Spleen (tissue), 7 donors: ENCODE measurements at regions not wholly inside any gene's neighbourhood (a gene's known extent, or its start where the extent isn't known, plus 50 kb on each side); places are given as distances from the start of the nearest gene placed in this dataset.

ENCODE experiments used
- CTCF ChIP-seq, 11 experiments: fragments of 200-600 bp in 7 of 11; fragments of 450-650 bp in 4 of 11; sonication (generic) in 4 of 11; IDR thresholded peaks in 8 of 11; conservative IDR thresholded peaks in 3 of 11; 1 replicate in 7 of 11; 2 replicates in 4 of 11; pipeline versions ENCODE4 v1.4.0 to v1.8.0; 2016 to 2021; ENCODE audit warnings: antibody characterized with exemption in 11 of 11, inconsistent platforms in 4 of 11, mild to moderate bottlenecking in 1 of 11
- POLR2A ChIP-seq, 3 donors: fragments of 450-650 bp; IDR thresholded peaks; one replicate each; pipeline ENCODE4 v1.5.1; 2017; ENCODE audit warnings: antibody characterized with exemption in 3 of 3, mild to moderate bottlenecking in 1 of 3
- donor health status: DM: no; HTN: no; CAD: no; lungs with moderate emphysema.
- donor health status: DM: no; HTN: no; CAD: no.
- donor health status: DM: no; HTN: no; CAD: no.

DNA sequence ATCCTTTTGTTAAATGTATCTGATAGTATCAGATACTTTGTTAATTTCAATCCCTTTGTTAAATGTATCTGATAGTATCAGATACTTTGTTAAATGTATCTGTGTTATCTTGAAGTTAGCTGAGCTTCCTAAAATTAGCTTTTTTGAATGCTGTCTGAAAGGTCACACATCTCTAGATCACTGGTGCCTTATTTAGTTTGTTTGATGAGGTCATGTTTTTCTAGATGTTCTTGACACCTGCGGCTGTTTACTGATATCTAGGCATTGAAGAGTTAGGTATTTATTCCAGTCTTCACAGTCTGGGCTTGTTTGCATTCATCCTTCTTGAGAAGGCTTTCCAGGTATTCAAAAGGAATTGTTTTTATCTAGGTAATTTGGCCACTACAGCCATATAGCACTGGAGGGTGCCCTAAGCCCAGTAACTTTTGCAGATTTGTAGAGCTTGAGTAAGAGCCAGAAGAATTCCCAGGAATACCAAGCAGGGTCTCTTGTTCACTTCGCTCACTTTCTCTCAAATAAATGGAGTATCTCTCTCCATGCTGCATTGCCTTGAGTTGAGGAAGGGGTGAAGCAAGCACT lies 435.4 kb upstream of the GRAMD2B start:
- TF ChIP-seq CTCF (IDR thresholded peaks at IDR 0.05 in 8 of 11, conservative IDR thresholded peaks at IDR 0.05 in 3 of 11) (no peak), POLR2A (IDR thresholded peaks at IDR 0.05) (no peak)
